H1 (cell line): ENCODE measurements at regions not wholly inside any gene's neighbourhood (a gene's known extent, or its start where the extent isn't known, plus 50 kb on each side); places are given as distances from the start of the nearest gene placed in this dataset.

Experiments
- CTCF ChIA-PET: fragments of 300-600 bp; sonication (Branson Sonifier 250); formaldehyde crosslinking; loops from one replicate; lab custom pipeline; 2021; ENCODE audit not compliant: partially characterized antibody; lab: Charles Lee
- POLR2A ChIA-PET: fragments of 300-600 bp; sonication (Branson Sonifier 250); formaldehyde crosslinking; loops from one replicate; lab custom pipeline; 2021; ENCODE audit warnings: inconsistent platforms; ENCODE audit not compliant: partially characterized antibody; lab: Charles Lee
- DNase-seq, 2 experiments: peaks; one replicate each; pipeline versions ENCODE4 v3.0.0 to v3.0.0-alpha.2; 2010 to 2022; ENCODE audit warnings: low spot score in 2 of 2, low read depth in 1 of 2, mixed read lengths in 1 of 2
- FAIRE-seq: peaks from 2 replicates; lab custom pipeline; 2011; peaks lifted over from hg19 to GRCh38; lab: Jason Lieb, UNC
- H2AFZ ChIP-seq: 2 replicates; pipeline ENCODE4 v1.8.1; 2012; ENCODE audit warnings: low read length, inconsistent platforms
- H2AK5ac ChIP-seq: 2 replicates; pipeline ENCODE4 v1.6.1; 2013; ENCODE audit warnings: low read depth, low read length
- H2BK120ac ChIP-seq: replicated peaks from 2 replicates; pipeline ENCODE3; 2013; ENCODE audit warnings: low read depth, low read length, inconsistent platforms
- H2BK12ac ChIP-seq: 2 replicates; pipeline ENCODE4 v1.6.1; 2013; ENCODE audit warnings: low read depth, low read length
- H2BK15ac ChIP-seq: 2 replicates; pipeline ENCODE4 v1.6.1; 2013; ENCODE audit warnings: low read length
- H2BK20ac ChIP-seq: 2 replicates; pipeline ENCODE4 v1.6.1; 2013; ENCODE audit warnings: low read length
- H2BK5ac ChIP-seq: 2 replicates; pipeline ENCODE4 v1.6.1; 2013; ENCODE audit warnings: low read depth, low read length
- H3K14ac ChIP-seq: 2 replicates; pipeline ENCODE4 v1.6.1; 2013; ENCODE audit warnings: inconsistent platforms; ENCODE audit not compliant: insufficient read length
- H3K18ac ChIP-seq: 2 replicates; pipeline ENCODE4 v1.6.1; 2013; ENCODE audit warnings: low read length; ENCODE audit errors: extremely low read depth
- H3K23ac ChIP-seq: 2 replicates; pipeline ENCODE4 v1.6.1; 2013; ENCODE audit warnings: inconsistent platforms; ENCODE audit not compliant: insufficient read length
- H3K23me2 ChIP-seq: 2 replicates; pipeline ENCODE4 v1.6.1; 2013; ENCODE audit warnings: low read depth, low read length
- H3K27ac ChIP-seq: 2 replicates; pipeline ENCODE4 v1.6.1; 2011; ENCODE audit warnings: low read depth, low read length, inconsistent platforms
- H3K27me3 ChIP-seq, 4 experiments: replicated peaks in 1 of 4; 1 replicate in 1 of 4; 2 replicates in 3 of 4; pipeline versions ENCODE4 v1.6.1 to v1.8.1; 2011 to 2013; ENCODE audit warnings: low read length in 3 of 4, mild to moderate bottlenecking in 3 of 4, inconsistent platforms in 2 of 4, mixed read lengths in 2 of 4, moderate library complexity in 1 of 4; ENCODE audit not compliant: control insufficient read depth in 3 of 4, insufficient read depth in 3 of 4; ENCODE audit errors: extremely low read depth in 1 of 4
- H3K36me3 ChIP-seq, 4 experiments: 2 replicates each; pipeline versions ENCODE4 v1.6.1 to v1.8.1; 2011 to 2013; ENCODE audit warnings: mild to moderate bottlenecking in 4 of 4, low read length in 3 of 4, moderate library complexity in 2 of 4, control low read depth in 1 of 4, inconsistent platforms in 1 of 4; ENCODE audit not compliant: insufficient read depth in 4 of 4, control insufficient read depth in 2 of 4
- H3K4ac ChIP-seq: replicated peaks from 2 replicates; pipeline ENCODE3; 2013; ENCODE audit warnings: low read length, low read depth, mixed read lengths, inconsistent platforms; ENCODE audit not compliant: insufficient read length
- H3K4me1 ChIP-seq, 4 experiments: replicated peaks in 1 of 4; 1 replicate in 1 of 4; 2 replicates in 3 of 4; pipeline versions ENCODE4 v1.6.1 to v1.8.1; 2011 to 2013; ENCODE audit warnings: low read length in 3 of 4, inconsistent platforms in 2 of 4, mixed read lengths in 1 of 4; ENCODE audit not compliant: insufficient read depth in 4 of 4, control insufficient read depth in 3 of 4
- H3K4me2 ChIP-seq, 2 experiments: 2 replicates each; pipeline versions ENCODE4 v1.6.1 to v1.8.1; 2011 to 2013; ENCODE audit warnings: low read depth in 2 of 2, low read length in 2 of 2, control low read depth in 1 of 2, inconsistent platforms in 1 of 2, mild to moderate bottlenecking in 1 of 2; ENCODE audit not compliant: insufficient read depth in 1 of 2
- H3K4me3 ChIP-seq, 4 experiments: fragments of 200-600, 300-600 bp in 1 of 4; sonication (generic), shearing (Covaris generic), sonication (Bioruptor Twin) in 1 of 4; 2 replicates each; pipeline versions ENCODE4 v1.5.1 to v1.8.1; 2011 to 2016; ENCODE audit warnings: low read length in 4 of 4, low read depth in 3 of 4, control low read depth in 2 of 4, inconsistent platforms in 2 of 4, mild to moderate bottlenecking in 2 of 4, mixed read lengths in 1 of 4, moderate library complexity in 1 of 4; ENCODE audit not compliant: insufficient read depth in 2 of 4; ENCODE audit errors: extremely low read depth in 1 of 4
- H3K56ac ChIP-seq: replicated peaks from 2 replicates; pipeline ENCODE3; 2013; ENCODE audit warnings: low read depth, mild to moderate bottlenecking, mixed read lengths, low read length, inconsistent platforms; ENCODE audit not compliant: insufficient read length
- H3K79me1 ChIP-seq: 2 replicates; pipeline ENCODE4 v1.6.1; 2013; ENCODE audit warnings: low read depth, low read length, control low read depth
- H3K79me2 ChIP-seq, 2 experiments: 2 replicates each; pipeline versions ENCODE4 v1.6.1 to v1.8.1; 2012 to 2013; ENCODE audit warnings: low read length in 2 of 2, mild to moderate bottlenecking in 2 of 2, inconsistent platforms in 1 of 2; ENCODE audit not compliant: insufficient read depth in 2 of 2, control insufficient read depth in 1 of 2
- H3K9ac ChIP-seq, 4 experiments: replicated peaks in 1 of 4; 1 replicate in 1 of 4; 2 replicates in 3 of 4; pipeline versions ENCODE4 v1.6.1 to v1.8.1; 2011 to 2013; ENCODE audit warnings: low read depth in 3 of 4, low read length in 3 of 4, control low read depth in 2 of 4, mild to moderate bottlenecking in 2 of 4, moderate library complexity in 2 of 4, inconsistent platforms in 1 of 4; ENCODE audit errors: extremely low read depth in 1 of 4
- H3K9me3 ChIP-seq, 2 experiments: 2 replicates each; pipeline versions ENCODE4 v1.6.1 to v1.8.1; 2012 to 2013; ENCODE audit warnings: mild to moderate bottlenecking in 2 of 2, moderate library complexity in 2 of 2, control low read depth in 1 of 2, inconsistent platforms in 1 of 2, low read depth in 1 of 2, low read length in 1 of 2, mixed read lengths in 1 of 2; ENCODE audit not compliant: insufficient read depth in 2 of 2
- H4K20me1 ChIP-seq, 2 experiments: replicated peaks in 1 of 2; 2 replicates each; pipeline versions ENCODE3 to v1.8.1; 2011 to 2013; ENCODE audit warnings: inconsistent platforms in 2 of 2, low read length in 2 of 2, mild to moderate bottlenecking in 1 of 2; ENCODE audit not compliant: insufficient read depth in 2 of 2, control insufficient read depth in 1 of 2
- H4K5ac ChIP-seq: 2 replicates; pipeline ENCODE4 v1.6.1; 2013; ENCODE audit warnings: low read length, low read depth, mixed read lengths, inconsistent platforms; ENCODE audit not compliant: insufficient read length
- H4K8ac ChIP-seq: 2 replicates; pipeline ENCODE4 v1.8.0; 2013; ENCODE audit warnings: mild to moderate bottlenecking, moderate library complexity, low read length, inconsistent platforms; ENCODE audit not compliant: insufficient read depth; ENCODE audit errors: extremely low read depth
- H4K91ac ChIP-seq: replicated peaks from 2 replicates; pipeline ENCODE3; 2013; ENCODE audit warnings: low read length, mixed read lengths, inconsistent platforms; ENCODE audit not compliant: insufficient read length
- CEBPB ChIP-seq: IDR thresholded peaks from 2 replicates; pipeline ENCODE4 v1.6.1; 2012; ENCODE audit warnings: low read depth, low read length
- CTCF ChIP-seq, 3 experiments: IDR thresholded peaks; 1 replicate in 2 of 3; 2 replicates in 1 of 3; pipeline versions ENCODE4 v1.5.1 to v1.6.1; 2011; ENCODE audit warnings: low read length in 3 of 3, mild to moderate bottlenecking in 3 of 3, inconsistent platforms in 2 of 3, low read depth in 1 of 3, moderate library complexity in 1 of 3; ENCODE audit not compliant: insufficient read depth in 1 of 3; ENCODE audit errors: control extremely low read depth in 1 of 3
- EGR1 ChIP-seq: IDR thresholded peaks from 2 replicates; pipeline ENCODE4 v1.6.1; 2011; ENCODE audit warnings: low read depth, low read length, borderline replicate concordance
- GABPA ChIP-seq: IDR thresholded peaks from 2 replicates; pipeline ENCODE4 v1.6.1; 2011; ENCODE audit warnings: mild to moderate bottlenecking, low read length, moderate library complexity, borderline replicate concordance; ENCODE audit not compliant: insufficient read depth
- NRF1 ChIP-seq: IDR thresholded peaks from 2 replicates; pipeline ENCODE4 v1.6.1; 2011; ENCODE audit warnings: mild to moderate bottlenecking, low read depth, low read length, improper control_type of control experiment
- POU5F1 ChIP-seq: IDR thresholded peaks from 2 replicates; pipeline ENCODE4 v1.6.1; 2011; ENCODE audit warnings: low read depth, mild to moderate bottlenecking, low read length, moderate library complexity
- RAD21 ChIP-seq, 2 experiments: IDR thresholded peaks in 1 of 2; conservative IDR thresholded peaks in 1 of 2; 2 replicates each; pipeline ENCODE4 v1.6.1; 2011; ENCODE audit warnings: low read depth in 2 of 2, low read length in 2 of 2, improper control_type of control experiment in 1 of 2, inconsistent platforms in 1 of 2, mild to moderate bottlenecking in 1 of 2, moderate library complexity in 1 of 2
- RXRA ChIP-seq: IDR thresholded peaks from 2 replicates; pipeline ENCODE4 v1.6.1; 2011; ENCODE audit warnings: low read depth, mild to moderate bottlenecking, low read length, moderate library complexity; ENCODE audit not compliant: insufficient read depth
- SIN3A ChIP-seq, 2 experiments: IDR thresholded peaks in 1 of 2; conservative IDR thresholded peaks in 1 of 2; 2 replicates each; pipeline ENCODE4 v1.6.1; 2011 to 2012; ENCODE audit warnings: low read length in 2 of 2, improper control_type of control experiment in 1 of 2, low read depth in 1 of 2, mild to moderate bottlenecking in 1 of 2
- SIX5 ChIP-seq: IDR thresholded peaks from 2 replicates; pipeline ENCODE4 v1.6.1; 2011; ENCODE audit warnings: mild to moderate bottlenecking, low read depth, low read length
- SP4 ChIP-seq: IDR thresholded peaks from 2 replicates; pipeline ENCODE4 v1.6.1; 2012; ENCODE audit warnings: low read length, inconsistent platforms
- TBP ChIP-seq: IDR thresholded peaks from 2 replicates; pipeline ENCODE4 v1.6.1; 2011; ENCODE audit warnings: low read depth, low read length, improper control_type of control experiment
- TF ChIP-seq, protein P1 (sequence below): IDR thresholded peaks from 2 replicates; pipeline ENCODE4 v1.6.1; 2012; ENCODE audit warnings: inconsistent platforms

- Histone ChIP-seq H4K91ac (no peak overlapping the region), H3K4me1 (peaks cover 0 to 2% (median 0%) of the 10 kb centered on the region in 4 experiments; a peak in 1 of 7 replicates), H3K79me2 (no peaks in the 10 kb centered on the region), H3K23ac (no peak overlapping the region), H2BK15ac (no peak overlapping the region), H4K8ac (no peak overlapping the region), H3K9ac (no peak overlapping the region), H3K27me3 (no peaks in the 10 kb centered on the region), H4K20me1 (no peaks in the 10 kb centered on the region), H3K4me3 (no peak overlapping the region), H3K79me1 (no peaks in the 10 kb centered on the region), H3K9me3 (no peaks in the 10 kb centered on the region), H2BK20ac (no peak overlapping the region), H2AFZ (no peak overlapping the region), H2BK12ac (no peak overlapping the region), H3K23me2 (no peaks in the 10 kb centered on the region), H2AK5ac (no peak overlapping the region), H3K56ac (no peak overlapping the region), H4K5ac (no peak overlapping the region), H3K36me3 (no peaks in the 10 kb centered on the region), H3K18ac (no peak overlapping the region), H2BK5ac (no peak overlapping the region), H3K4me2 (no peak overlapping the region), H3K27ac (no peak overlapping the region), H2BK120ac (no peak overlapping the region), H3K4ac (no peak overlapping the region), H3K14ac (no peak overlapping the region)
- POLR2A ChIA-PET: no interaction called here
- CTCF ChIA-PET: no interaction called here
- no peak for FAIRE-seq
- no peak for DNase-seq
- TF ChIP-seq, protein P1, sequence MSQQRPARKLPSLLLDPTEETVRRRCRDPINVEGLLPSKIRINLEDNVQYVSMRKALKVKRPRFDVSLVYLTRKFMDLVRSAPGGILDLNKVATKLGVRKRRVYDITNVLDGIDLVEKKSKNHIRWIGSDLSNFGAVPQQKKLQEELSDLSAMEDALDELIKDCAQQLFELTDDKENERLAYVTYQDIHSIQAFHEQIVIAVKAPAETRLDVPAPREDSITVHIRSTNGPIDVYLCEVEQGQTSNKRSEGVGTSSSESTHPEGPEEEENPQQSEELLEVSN: no peak
- TF ChIP-seq SP4: no peak
- TF ChIP-seq POU5F1: no peak
- no peak for TF ChIP-seq SIN3A (conservative IDR thresholded peaks at IDR 0.05 in 1 of 2, IDR thresholded peaks at IDR 0.05 in 1 of 2; ENCODE audit: low read depth in 1 of 2, low read length in 2 of 2)
- TF ChIP-seq RAD21 (IDR thresholded peaks at IDR 0.05 in 1 of 2, conservative IDR thresholded peaks at IDR 0.05 in 1 of 2; ENCODE audit: low read depth in 2 of 2, low read length in 2 of 2): no peak
- TF ChIP-seq CEBPB: no peak
- no peak for TF ChIP-seq TBP
- no peak for TF ChIP-seq GABPA
- TF ChIP-seq EGR1: no peak
- no peak for TF ChIP-seq SIX5
- no peak for TF ChIP-seq CTCF (IDR thresholded peaks at IDR 0.05; ENCODE audit: control extremely low read depth in 1 of 3, insufficient read depth in 1 of 3, low read depth in 1 of 3, low read length in 3 of 3)
- TF ChIP-seq NRF1: no peak
- TF ChIP-seq RXRA: no peak
Observed at GRCh38 chr1:238396140-238396539, 505.4 kb upstream of the ZP4 start.
